Fibroblast of mammary gland (primary cell): ENCODE measurements at regions not wholly inside any gene's neighbourhood (a gene's known extent, or its start where the extent isn't known, plus 50 kb on each side); places are given as distances from the start of the nearest gene placed in this dataset.
A peak's percentile ranks its signal among the peaks of the same experiment; 100 is the strongest.

ENCODE experiments used
- DNase-seq: peaks from one replicate; pipeline ENCODE4 v3.0.0-alpha.2; 2010; ENCODE audit warnings: low read depth
- H3K4me3 ChIP-seq: 2 replicates; pipeline ENCODE4 v1.5.1; 2011; ENCODE audit warnings: low read depth, mild to moderate bottlenecking, low read length, moderate library complexity; ENCODE audit not compliant: control insufficient read depth
- CTCF ChIP-seq: conservative IDR thresholded peaks from 2 replicates; pipeline ENCODE4 v1.5.1; 2011; ENCODE audit warnings: low read depth, low read length, inconsistent platforms; ENCODE audit not compliant: control insufficient read depth, insufficient read depth

- H3K4me3 ChIP-seq, result no peak overlapping the region
- no peak for DNase-seq
- no peak for TF ChIP-seq CTCF
Measured at GRCh38 chr9:26301046-26301445, 591.6 kb downstream of the CAAP1 start.

- TF ChIP-seq CTCF, result no peak
- DNase-seq, result peak; percentile 28
- no peak overlapping the region for H3K4me3 ChIP-seq
Measured at GRCh38 chr9:26296910-26297572, 595.6 kb downstream of the CAAP1 start.

GRCh38 chr9:26292943-26293342, 599.7 kb downstream of the CAAP1 start:
- no peak overlapping the region for H3K4me3 ChIP-seq
- peak; percentile 48 for DNase-seq
- no peak for TF ChIP-seq CTCF

- no peak overlapping the region for H3K4me3 ChIP-seq
- DNase-seq, result no peak
- TF ChIP-seq CTCF, result no peak
Measured at GRCh38 chr9:26271495-26272122, 593.4 kb upstream of the TUSC1 start.

GRCh38 chr9:26266146-26266793, 588.0 kb upstream of the TUSC1 start:
- no peak for DNase-seq
- H3K4me3 ChIP-seq, result no peak overlapping the region
- TF ChIP-seq CTCF, result no peak

- peak; percentile 92 for DNase-seq
- TF ChIP-seq CTCF, result no peak
- no peak overlapping the region for H3K4me3 ChIP-seq
Measured at GRCh38 chr9:26264709-26265601, 586.7 kb upstream of the TUSC1 start.
